Activated CD8-positive, alpha-beta memory T cell treated with anti-CD3 and anti-CD28 coated beads, Interleukin-2, amount 50 U/mL, for 24 hours (primary cell): ENCODE measurements at regions not wholly inside any gene's neighbourhood (a gene's known extent, or its start where the extent isn't known, plus 50 kb on each side); places are given as distances from the start of the nearest gene placed in this dataset.

Experiments used
- DNase-seq: peaks from one replicate; pipeline ENCODE4 v3.0.0-alpha.2; 2020; ENCODE audit errors: extremely low read depth

DNA sequence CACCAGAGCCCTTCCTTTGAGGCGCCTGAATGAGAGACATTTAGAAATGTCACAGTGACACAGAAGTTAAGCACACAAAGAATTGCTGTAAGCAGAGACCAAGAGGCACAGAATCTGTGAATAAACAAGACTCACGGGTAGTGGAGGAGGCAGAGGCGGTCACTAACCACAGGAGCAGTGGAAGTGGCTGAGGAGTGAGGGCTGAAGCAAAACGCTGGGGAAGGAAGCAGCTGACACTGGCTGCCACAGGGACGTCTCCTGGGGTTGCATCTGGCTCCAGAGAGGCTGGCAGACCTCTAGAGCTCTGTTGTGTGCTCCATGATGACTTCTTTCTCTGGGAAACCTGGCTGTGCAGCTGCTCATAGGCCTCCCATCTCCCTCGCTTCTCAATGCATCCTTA lies 65.0 kb upstream of the SLC2A12 start:
- DNase-seq, result no peak

DNA sequence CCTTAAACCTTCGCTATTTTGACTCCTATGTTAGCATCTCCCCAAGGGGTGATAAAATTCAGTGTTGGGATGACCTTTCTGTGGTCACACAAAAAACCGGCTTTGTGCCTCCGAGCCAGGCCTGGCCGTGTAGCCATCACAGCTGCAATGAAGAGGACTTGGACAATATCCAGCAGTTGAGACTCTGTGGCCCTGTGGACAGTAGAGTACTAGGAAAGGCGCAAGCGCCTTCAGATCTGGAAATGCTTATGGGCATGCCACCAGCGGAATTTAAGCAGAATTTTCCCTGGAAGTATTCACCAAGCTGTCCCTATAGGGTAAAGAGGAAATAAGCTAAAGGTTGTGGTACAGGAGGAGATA lies 63.3 kb upstream of the SLC2A12 start:
- DNase-seq, result no peak

DNA sequence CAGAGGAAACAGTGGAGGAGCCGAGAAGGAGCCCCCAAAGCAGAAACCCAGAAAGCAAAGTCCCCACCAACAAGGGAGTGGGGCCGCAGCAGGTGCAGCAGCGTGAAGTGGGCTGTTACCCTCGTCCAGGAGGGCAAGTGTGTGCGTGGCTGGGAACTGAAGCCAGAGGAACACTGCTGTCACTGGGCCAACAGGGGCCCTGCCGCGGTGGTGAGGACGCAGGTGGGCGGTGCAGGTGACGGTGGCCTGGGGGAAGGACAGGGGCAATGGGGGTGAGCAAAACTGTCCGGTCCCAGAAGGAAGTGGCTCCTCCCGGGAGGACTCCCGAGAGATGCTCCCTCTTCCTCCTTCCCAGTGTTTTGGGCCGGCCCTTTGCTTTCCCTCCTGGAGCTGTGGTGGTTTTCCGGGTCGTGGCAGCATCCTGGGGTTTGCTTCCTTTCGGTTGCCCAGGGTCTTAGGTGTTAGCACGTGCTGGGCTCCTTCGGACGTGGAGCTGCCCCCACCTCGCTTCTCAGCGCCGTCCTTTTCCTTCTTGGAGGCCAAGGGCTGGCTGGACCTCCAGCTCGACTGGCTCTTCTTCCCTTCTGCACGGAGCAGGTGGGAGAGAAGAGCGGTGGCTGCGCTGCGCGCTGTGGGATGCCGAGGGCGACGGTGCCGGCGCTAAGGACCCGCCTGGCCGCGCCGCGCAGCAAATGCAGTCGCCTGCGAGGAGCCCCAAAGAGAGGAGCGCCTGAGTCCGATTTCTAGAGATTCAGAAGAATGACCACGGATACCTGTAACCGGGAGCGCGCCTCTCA lies 62.7 kb upstream of the SLC2A12 start:
- no peak for DNase-seq

DNA sequence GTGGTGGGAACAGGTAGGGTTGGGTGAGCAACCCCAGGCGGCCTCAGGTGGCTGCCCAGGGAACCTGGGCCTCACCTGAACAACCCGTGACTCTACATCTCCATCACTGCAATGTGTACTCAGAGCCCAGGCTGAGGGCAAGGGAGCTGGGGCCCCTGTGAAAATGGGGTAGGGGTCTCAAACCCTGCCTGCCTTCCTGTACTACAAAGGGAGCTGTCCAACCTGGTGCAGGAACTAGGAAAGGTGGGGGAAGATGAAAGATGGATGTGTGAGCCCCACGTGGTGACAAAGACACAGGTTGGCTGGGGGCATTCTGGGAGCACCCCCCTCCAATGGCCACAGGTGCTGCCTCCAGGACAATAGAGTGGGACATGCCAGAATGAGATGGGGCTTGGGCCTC lies 62.1 kb upstream of the SLC2A12 start:
- no peak for DNase-seq

DNA sequence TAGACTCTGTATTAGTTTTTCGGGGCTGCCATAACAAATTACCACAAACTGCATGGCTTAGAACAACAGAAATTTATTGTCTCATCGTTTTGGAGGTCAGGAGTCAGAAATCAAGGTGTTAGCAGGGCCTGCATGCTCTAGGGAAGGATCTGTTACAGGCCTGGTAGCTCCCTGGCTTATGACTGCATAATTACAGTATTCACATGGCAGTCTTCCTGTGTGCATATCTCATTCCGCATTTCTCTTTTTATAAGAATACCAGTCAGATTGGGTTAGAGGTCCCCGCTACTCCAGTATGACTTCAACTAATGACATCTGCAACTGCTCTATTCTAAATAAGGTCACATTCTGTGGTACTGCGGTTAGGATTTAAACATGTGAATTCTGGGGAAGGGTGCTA lies 59.3 kb upstream of the SLC2A12 start:
- no peak for DNase-seq

DNA sequence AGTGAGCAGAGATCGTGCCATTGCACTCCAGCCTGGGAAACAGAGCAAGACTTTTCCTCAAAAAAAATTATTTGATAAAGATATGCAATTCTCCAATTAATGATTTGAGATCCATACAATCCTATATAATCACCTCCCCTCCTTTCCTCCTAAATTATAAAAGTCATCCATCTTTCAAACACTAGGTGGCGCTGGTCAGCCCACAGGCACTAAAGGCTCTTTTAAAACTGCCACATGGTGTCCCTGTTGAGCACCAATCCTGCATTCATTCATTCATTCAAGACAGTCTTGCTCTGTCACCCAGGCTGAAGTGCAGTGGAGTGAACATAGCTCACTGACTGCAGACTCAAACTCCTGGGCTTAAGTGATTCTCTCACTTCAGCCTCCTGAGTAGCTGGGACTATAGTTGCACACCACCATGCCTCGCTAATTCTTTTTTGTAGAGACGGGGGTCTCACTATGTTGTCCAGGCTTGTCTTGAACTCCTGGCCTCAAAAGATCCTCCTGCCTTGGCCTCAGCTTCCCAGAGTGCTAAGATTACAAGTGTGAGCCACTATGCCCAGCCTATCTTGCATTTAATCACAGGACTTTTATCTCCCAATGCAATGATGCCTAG lies 58.7 kb upstream of the SLC2A12 start:
- peak; percentile 7 for DNase-seq

DNA sequence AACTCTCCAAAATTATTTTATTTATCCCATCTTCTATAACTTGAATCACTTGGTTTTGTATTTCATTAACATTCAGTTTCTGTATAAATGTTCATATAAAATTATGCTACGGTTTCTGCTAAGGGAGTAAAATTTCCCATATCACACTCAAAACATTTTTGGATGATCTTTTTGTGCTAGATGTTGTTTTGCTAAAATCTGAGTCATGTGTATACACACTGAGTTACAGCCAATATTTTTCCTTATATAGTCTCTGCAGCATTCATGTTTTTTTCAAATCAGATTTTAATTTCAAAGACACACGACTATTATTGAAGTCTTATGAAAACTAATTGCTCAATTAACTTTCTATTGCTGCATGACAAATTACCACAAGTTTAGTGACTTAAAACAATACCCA lies 54.3 kb upstream of the SLC2A12 start:
- no peak for DNase-seq

DNA sequence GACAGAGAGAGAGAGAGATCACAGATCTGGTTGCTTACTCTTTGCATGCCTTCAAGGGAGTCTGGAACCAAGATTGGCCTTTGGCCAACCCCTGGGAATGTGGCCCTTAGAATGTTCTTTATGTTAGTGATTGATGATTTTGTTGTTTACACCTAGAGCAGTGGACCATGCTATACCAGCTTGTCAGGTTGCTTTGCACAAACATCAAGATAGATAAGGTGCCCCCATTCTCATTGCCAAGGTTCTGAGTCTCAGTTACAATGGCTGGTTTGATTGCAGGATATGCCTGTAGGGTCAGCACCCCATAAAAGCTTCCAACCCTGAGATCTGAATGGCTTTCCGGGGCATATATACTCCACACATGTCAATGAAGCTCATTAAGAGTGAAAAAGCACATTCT lies 53.5 kb upstream of the SLC2A12 start:
- no peak for DNase-seq

DNA sequence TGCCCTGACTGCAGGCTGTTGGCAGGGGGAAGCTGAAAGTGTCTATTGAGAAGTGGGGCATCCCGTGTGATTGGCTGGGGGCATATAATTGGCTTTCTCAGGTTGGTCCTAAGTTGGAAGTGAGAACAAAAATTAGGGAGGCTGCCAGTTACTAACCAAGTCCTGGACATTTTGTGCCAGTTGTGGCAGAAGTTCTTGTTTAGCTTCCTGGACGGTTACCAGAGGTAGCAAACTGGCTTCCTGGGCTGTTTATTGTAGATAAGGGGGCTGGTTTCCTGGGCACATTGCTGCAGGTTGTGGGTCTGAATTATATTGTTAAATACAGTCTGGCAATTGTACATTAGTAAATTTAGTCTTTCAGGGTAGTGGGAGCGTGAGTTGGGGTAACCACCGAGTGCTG lies 50.6 kb upstream of the SLC2A12 start:
- no peak for DNase-seq
